ENCODE measurements at regions not wholly inside any gene's neighbourhood (a gene's known extent, or its start where the extent isn't known, plus 50 kb on each side); places are given as distances from the start of the nearest gene placed in this dataset.

- FAIRE-seq = no peak
- H3K27ac ChIP-seq (ENCODE audit: control insufficient read depth, insufficient read depth, low read length) = no peak overlapping the region
- no peaks in the 10 kb centered on the region for H3K27me3 ChIP-seq (ENCODE audit: control insufficient read depth, extremely low read depth, insufficient read depth, low read length)
- peaks cover 30% of the 10 kb centered on the region for H3K4me1 ChIP-seq (ENCODE audit: control insufficient read depth, extremely low read depth, insufficient read depth, low read length)
- no peak for DNase-seq (ENCODE audit: low read depth, low spot score)
- H2AFZ ChIP-seq (ENCODE audit: control insufficient read depth, low read length) = no peak overlapping the region
- no peaks in the 10 kb centered on the region for H3K9me3 ChIP-seq (ENCODE audit: control insufficient read depth, low read depth, low read length)
- no peaks in the 10 kb centered on the region for H4K20me1 ChIP-seq (ENCODE audit: control insufficient read depth, extremely low read depth, insufficient read depth, low read length)
- H3K4me2 ChIP-seq (ENCODE audit: control insufficient read depth, extremely low read depth, insufficient read depth, low read depth, low read length) = no peak overlapping the region
- TF ChIP-seq EZH2 (IDR thresholded peaks at IDR 0.05; ENCODE audit: low read length) (no peak), CTCF (optimal IDR thresholded peaks at IDR 0.05 in 1 of 3, IDR thresholded peaks at IDR 0.05 in 1 of 3, conservative IDR thresholded peaks at IDR 0.05 in 1 of 3; ENCODE audit: extremely low read depth in 1 of 3, insufficient read depth in 2 of 3, low read length in 3 of 3) (no peak)
- no peak overlapping the region for H3K4me3 ChIP-seq (ENCODE audit: control insufficient read depth in 2 of 3, extremely low read depth in 1 of 3, insufficient read depth in 2 of 3, low read depth in 1 of 3, low read length in 3 of 3)
- H3K36me3 ChIP-seq (ENCODE audit: control insufficient read depth in 2 of 2, extremely low read depth in 1 of 2, insufficient read depth in 2 of 2, low read length in 2 of 2) = no peaks in the 10 kb centered on the region
- no peaks in the 10 kb centered on the region for H3K79me2 ChIP-seq (ENCODE audit: control insufficient read depth, insufficient read depth, low read length)
- no peaks in the 10 kb centered on the region for H3K9me1 ChIP-seq (ENCODE audit: control insufficient read depth, extremely low read depth, insufficient read depth, low read length)
- H3K9ac ChIP-seq (ENCODE audit: control insufficient read depth, extremely low read depth, insufficient read depth, low read length) = no peak overlapping the region
- dilution Hi-C loops (cut with MboI; ENCODE audit: extremely low pct_ligation_motif_present, low sequenced_read_pairs) = no loop called here
Measured at GRCh38 chr6:159108426-159108985, 60.7 kb upstream of the FNDC1 start.

- H3K9me1 ChIP-seq (ENCODE audit: control insufficient read depth, extremely low read depth, insufficient read depth, low read length) = no peaks in the 10 kb centered on the region
- no peak for DNase-seq (ENCODE audit: low read depth, low spot score)
- H3K79me2 ChIP-seq (ENCODE audit: control insufficient read depth, insufficient read depth, low read length) = no peaks in the 10 kb centered on the region
- H3K9me3 ChIP-seq (ENCODE audit: control insufficient read depth, low read depth, low read length) = no peaks in the 10 kb centered on the region
- H3K4me1 ChIP-seq (ENCODE audit: control insufficient read depth, extremely low read depth, insufficient read depth, low read length) = peaks cover 30% of the 10 kb centered on the region
- H4K20me1 ChIP-seq (ENCODE audit: control insufficient read depth, extremely low read depth, insufficient read depth, low read length) = no peaks in the 10 kb centered on the region
- TF ChIP-seq EZH2 (IDR thresholded peaks at IDR 0.05; ENCODE audit: low read length) = no peak
- TF ChIP-seq CTCF (optimal IDR thresholded peaks at IDR 0.05 in 1 of 3, IDR thresholded peaks at IDR 0.05 in 1 of 3, conservative IDR thresholded peaks at IDR 0.05 in 1 of 3; ENCODE audit: extremely low read depth in 1 of 3, insufficient read depth in 2 of 3, low read length in 3 of 3) = no peak
- peak; percentile 55 for FAIRE-seq
- H3K27me3 ChIP-seq (ENCODE audit: control insufficient read depth, extremely low read depth, insufficient read depth, low read length) = no peaks in the 10 kb centered on the region
- dilution Hi-C loops (cut with MboI; ENCODE audit: extremely low pct_ligation_motif_present, low sequenced_read_pairs) = no loop called here
- H3K9ac ChIP-seq (ENCODE audit: control insufficient read depth, extremely low read depth, insufficient read depth, low read length) = no peak overlapping the region
- H3K4me2 ChIP-seq (ENCODE audit: control insufficient read depth, extremely low read depth, insufficient read depth, low read depth, low read length) = peak overlapping the region; percentile 57
- H3K27ac ChIP-seq (ENCODE audit: control insufficient read depth, insufficient read depth, low read length) = peak overlapping the region; percentile 3
- H3K36me3 ChIP-seq (ENCODE audit: control insufficient read depth in 2 of 2, extremely low read depth in 1 of 2, insufficient read depth in 2 of 2, low read length in 2 of 2) = no peaks in the 10 kb centered on the region
- H3K4me3 ChIP-seq (ENCODE audit: control insufficient read depth in 2 of 3, extremely low read depth in 1 of 3, insufficient read depth in 2 of 3, low read depth in 1 of 3, low read length in 3 of 3) = peak overlapping the region in 1 of 3 experiments; percentile 15
- peak overlapping the region; percentile 90 for H2AFZ ChIP-seq (ENCODE audit: control insufficient read depth, low read length)
Measured at GRCh38 chr6:159107451-159108260, 61.5 kb upstream of the FNDC1 start.

Measured in keratinocyte (primary cell).